Kasumi-1 (cell line): ENCODE measurements at regions not wholly inside any gene's neighbourhood (a gene's known extent, or its start where the extent isn't known, plus 50 kb on each side); places are given as distances from the start of the nearest gene placed in this dataset.
A peak's percentile ranks its signal among the peaks of the same experiment; 100 is the strongest.
"Not testable (repeated sequence)": the region's sequence is repeated elsewhere in the genome, so short reads cannot be mapped to it uniquely, and the experiment has no call there.

ENCODE experiments used
- DNase-seq, 2 experiments: peaks; one replicate each; lab custom pipeline; 2025; lab: John Stamatoyannopoulos, UW

- DNase-seq, result no peak
Measured at GRCh38 chr21:43287795-43288755, 119.3 kb downstream of the CRYAA start.

- DNase-seq, result peak; percentile 5 to 7
Measured at GRCh38 chr21:43287111-43287760, 118.4 kb downstream of the CRYAA start.

- no peak for DNase-seq
Measured at GRCh38 chr21:43286196-43286595, 117.4 kb downstream of the CRYAA start.

- DNase-seq, result no peak
Measured at GRCh38 chr21:43284700-43285099, 115.9 kb downstream of the CRYAA start.

GRCh38 chr21:43284238-43284637 lies 115.4 kb downstream of the CRYAA start:
- DNase-seq, result no peak

- DNase-seq, result not testable (repeated sequence)
Measured at GRCh38 chr21:43283925-43284221, 115.1 kb downstream of the CRYAA start.

GRCh38 chr21:43283136-43283924 lies 114.5 kb downstream of the CRYAA start:
- DNase-seq, result no peak

- no peak for DNase-seq
Measured at GRCh38 chr21:43282358-43283120, 113.7 kb downstream of the CRYAA start.

- no peak for DNase-seq
Measured at GRCh38 chr21:43281661-43282357, 113.0 kb downstream of the CRYAA start.

GRCh38 chr21:43280949-43281633 lies 112.3 kb downstream of the CRYAA start:
- DNase-seq, result no peak

- DNase-seq, result no peak
Measured at GRCh38 chr21:43279578-43279894, 110.7 kb downstream of the CRYAA start.

GRCh38 chr21:43278766-43279577 lies 110.2 kb downstream of the CRYAA start:
- no peak for DNase-seq

GRCh38 chr21:43278359-43278758 lies 109.6 kb downstream of the CRYAA start:
- DNase-seq, result no peak

GRCh38 chr21:43277481-43278351 lies 108.9 kb downstream of the CRYAA start:
- DNase-seq, result no peak

- DNase-seq, result no peak
Measured at GRCh38 chr21:43276811-43277210, 108.0 kb downstream of the CRYAA start.

GRCh38 chr21:43275421-43276211 lies 106.8 kb downstream of the CRYAA start:
- no peak for DNase-seq

- no peak for DNase-seq
Measured at GRCh38 chr21:43274946-43275310, 106.1 kb downstream of the CRYAA start.
